ENCODE measurements at regions not wholly inside any gene's neighbourhood (a gene's known extent, or its start where the extent isn't known, plus 50 kb on each side); places are given as distances from the start of the nearest gene placed in this dataset.
"Not testable (repeated sequence)": the region's sequence is repeated elsewhere in the genome, so short reads cannot be mapped to it uniquely, and the experiment has no call there.

DNA sequence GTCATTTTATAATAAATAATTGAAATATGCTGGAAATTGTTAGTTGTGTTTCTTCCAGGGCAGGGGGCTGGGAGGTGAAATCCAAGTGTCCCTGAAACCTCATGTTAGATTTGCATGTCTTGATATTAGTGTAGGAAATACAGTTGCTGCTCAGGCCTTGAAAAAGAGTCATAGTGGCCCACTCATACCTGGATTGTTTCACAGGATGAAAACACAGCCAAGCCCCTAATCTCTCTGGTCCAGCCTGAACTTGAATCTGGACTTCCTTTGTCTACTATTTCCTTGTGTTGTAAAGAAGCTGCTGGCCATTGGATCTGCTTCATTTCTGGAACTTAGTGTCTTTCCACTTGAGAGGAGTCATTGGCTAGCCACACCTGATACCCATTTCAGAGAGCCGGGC lies 108.8 kb upstream of the JARID2 start:
- no peak for DNase-seq

DNA sequence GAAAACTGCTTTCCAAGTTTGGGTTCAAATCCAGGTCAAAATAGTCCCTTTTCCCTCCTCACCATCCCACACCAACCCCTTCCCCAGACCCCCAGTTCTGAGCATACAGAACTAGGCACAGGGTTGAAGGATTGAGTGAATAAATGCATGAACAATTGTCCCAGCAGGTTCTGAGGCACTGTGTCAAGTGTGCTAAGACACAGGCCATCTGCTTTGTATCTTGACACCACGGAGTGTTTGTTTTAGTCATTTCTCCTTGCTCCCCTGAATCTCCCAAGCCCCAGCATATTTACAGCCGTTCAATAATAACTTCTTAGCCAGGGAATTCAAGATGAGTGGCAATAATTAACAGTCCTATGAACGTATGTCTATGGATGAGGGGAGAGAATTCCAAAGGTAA lies 102.8 kb upstream of the JARID2 start:
- no peak for DNase-seq

DNA sequence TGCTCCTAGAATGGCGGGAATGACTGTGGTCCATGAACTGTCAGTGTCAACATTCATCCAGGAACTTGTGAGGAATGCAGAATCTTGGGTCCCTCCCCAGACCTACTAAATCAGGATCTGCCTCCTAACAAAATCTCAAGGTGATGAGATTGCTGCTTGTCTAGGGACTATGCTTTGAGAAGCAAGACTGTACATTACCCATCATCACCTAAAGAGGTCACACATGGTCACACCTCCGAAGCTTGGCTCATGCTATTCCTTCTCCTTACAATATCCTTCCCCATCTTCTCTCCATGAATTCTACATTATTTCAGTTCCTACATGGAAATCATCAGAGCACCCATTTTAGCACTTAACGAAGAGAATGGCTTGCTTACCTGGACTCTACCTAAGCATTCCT lies 102.3 kb upstream of the JARID2 start:
- DNase-seq: no peak

DNA sequence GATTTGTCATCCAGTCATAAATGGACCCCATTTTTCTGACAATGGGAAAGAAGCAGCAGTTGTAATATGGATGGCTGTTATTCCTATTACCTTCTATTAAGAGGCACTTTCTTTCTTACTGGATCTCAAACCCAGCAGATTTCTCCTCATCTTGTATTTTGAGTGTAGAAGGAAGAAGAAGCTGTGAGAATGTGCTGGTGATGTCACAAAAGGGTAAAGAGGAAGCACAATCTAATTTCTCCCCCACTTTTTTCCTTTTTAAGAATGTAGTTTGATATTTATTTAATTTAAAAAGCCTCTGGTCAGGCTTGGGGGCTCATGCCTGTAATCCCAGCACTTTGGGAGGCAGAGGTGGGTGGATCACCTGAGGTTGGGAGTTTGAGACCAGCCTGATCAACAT lies 100.0 kb upstream of the JARID2 start:
- DNase-seq: no peak

DNA sequence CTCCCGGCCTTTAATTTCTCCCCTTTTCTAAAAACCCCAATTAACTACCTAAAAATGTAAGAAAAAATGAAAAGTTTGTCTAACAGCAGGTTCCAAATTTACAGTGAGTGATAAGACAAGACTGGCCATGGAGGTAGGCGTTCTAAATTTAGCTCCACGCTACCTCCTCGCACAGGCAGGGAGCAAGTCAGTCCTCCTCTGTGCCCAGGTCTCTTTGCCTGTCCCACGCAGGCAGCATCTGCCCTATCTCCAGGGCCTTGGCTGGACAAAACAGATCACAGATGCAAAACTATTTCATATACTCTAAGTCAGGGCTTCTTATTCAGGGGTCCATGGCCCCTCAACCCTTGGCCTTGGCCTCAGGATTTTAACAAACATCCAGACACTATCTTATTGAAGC lies 98.0 kb upstream of the JARID2 start:
- DNase-seq: no peak

DNA sequence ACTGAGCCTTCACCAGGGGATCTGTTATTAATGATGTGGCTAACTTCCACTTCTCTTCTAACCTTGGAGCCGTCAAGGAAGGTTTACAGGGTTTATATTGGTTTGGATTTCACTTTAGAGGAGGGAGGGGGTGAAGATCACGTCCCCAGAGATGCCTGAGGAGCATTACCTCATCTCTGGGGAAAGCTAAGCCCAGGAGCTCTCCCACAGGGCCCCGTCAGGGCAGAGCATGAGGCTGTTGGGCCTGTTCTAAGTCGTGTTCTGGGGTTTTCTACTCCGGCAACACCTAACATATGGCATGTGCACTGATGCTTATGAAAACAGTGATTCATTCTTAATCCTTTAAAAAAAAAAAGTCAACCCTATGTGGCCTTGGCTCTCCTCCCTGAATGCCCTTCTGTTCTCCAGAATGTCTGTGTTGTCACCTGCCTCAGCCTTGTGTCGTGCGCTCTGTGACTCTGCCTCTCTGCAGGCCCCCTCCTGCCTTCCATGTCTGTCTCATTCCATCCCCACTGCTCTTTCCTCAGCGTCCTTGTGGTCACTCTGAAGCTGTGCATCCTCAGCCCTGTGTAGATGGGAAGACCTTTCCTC lies 97.4 kb upstream of the JARID2 start:
- DNase-seq: no peak

DNA sequence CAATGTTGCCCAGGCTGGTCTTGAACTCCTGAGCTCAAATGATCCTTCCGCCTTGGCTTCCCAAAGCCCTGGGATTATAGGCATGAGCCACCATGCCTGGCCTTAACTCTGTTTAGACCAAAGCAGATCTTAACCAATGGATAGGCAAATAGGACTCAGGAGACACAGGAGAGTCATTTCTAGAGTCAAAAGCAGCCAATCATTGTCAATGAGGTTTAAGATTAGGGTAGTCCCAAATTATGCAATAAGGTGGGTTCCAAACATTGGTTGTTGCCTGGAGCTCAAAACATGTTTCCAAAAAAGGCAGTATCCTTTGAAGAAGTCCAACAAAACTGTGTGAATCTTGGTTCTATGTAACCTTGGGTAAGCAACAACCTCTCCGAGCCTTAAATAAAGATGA lies 95.7 kb upstream of the JARID2 start:
- DNase-seq: no peak

DNA sequence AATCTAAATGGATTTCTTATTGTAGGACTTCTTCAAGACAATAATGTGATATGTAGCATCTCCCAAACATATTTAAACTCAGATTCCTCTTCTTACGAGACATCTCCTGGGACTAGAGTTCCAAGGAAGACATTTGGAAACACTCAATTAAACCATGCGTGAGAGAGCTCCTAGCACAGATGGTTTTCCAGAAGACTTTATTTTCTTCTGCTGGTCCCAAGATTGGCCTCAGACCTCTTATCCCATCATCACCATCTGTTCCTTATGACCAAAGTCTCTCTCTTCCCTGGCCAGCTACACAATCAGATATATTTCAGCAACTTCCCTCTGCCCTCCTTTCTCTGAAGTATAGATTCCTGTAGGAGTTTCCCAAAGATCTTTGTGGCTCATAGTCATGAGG lies 93.2 kb upstream of the JARID2 start:
- DNase-seq: no peak

DNA sequence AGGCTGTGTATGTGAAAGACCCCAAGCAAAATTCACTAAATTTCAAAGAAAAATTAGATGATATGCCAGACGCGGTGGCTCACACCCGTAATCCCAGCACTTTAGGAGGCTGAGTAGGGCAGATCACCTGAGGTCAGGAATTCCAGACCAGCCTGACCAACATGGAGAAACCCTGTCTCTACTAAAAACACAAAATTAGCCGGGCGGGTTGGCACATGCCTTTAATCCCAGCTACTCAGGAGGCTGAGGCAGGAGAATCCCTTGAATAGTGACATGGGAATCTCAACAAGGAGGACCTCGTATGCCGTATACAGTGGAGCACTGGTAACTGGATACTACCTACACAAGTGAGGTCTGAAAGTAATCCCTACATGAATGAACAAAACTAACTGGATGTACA lies 92.7 kb upstream of the JARID2 start:
- DNase-seq: no peak

DNA sequence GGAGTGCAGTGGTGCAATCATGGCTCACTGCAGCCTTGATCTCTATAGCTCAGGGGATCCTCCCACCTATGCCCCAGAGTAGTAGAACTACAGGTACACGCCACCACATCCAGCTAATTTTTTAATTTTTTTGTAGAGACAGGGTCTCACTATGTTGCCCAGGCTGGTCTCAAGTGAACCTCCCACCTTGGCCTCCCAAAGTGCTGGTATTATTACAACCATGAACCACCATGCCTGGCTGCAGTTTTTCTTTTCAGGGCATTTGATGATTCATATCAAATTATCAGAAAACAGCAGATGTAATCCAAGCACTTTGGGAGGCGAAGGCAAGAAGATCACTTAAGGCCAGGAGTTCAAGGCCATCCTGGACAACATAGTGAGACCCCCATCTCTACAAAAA lies 88.4 kb upstream of the JARID2 start:
- DNase-seq: no peak

DNA sequence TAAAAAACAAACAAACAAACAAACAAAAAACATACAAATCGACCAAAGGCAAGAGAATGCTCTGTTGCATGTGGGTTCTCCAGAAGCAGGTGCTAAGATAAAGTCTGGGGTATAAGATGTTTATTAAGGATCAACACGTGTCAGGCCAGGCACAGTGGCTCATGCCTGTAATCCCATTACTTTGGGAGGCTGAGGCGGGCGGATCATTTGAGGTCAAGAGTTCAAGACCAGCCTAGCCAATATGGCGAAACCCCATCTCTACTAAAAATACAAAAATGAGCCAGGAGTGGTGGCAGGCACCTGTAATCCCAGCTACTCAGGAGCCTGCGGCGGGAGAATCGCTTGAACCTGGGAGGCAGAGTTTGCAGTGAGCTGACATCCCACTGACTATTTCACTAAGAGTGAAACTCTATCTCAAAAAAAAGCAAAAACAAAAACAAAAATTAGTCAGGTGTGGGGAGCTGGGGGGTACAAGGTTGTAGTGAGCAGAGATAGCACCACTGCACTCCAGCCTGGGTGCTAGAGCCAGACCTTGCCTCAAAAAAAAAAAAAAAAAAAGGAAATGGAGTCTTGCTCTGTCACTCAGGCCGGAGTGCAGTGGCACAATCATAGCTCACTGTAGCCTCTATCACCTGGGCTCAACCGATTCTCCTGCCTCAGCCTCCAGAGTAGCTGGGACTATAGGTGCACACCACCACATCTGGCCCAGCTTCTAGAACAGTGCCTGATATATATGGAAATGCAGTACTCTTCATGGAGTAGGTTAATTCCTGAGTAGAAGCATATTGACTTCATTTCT lies 86.8 kb upstream of the JARID2 start:
- DNase-seq: no peak

DNA sequence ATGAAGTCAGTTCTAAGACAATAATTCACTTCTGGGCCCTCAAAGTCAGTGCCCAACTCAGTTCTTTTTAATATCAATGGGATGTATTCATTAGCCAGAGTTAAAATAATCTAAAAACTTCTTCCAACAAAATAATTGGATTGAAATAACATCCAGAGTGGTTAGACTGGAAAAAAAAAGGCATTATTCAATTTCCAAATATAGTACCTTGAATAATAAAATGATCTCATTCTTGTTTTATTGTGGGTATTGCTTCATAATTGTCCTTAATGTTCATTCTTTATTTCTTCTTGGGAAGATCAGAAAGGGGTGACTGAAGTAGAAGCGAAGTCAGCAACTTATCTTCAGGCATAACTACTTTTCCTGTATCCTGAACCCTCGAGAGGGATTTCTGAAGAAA lies 85.1 kb upstream of the JARID2 start:
- DNase-seq: no peak

DNA sequence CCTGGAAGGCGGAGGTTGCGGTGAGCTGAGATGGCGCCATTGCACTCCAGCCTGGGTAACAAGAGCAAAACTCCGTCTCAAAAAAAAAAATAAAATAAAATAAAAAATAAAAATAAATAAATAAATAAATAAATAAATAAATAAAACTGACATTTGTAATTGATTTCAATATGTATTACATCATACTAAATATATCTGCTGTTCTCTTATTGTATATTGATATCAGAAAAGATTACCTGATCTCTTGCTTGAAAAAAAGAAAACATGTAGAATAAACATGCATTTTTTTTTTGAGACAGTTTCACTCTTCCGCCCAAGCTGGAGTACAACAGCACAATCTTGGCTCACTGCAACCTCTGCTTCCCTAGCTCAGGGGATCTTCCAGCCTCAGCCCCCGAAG lies 81.0 kb upstream of the JARID2 start:
- DNase-seq: not testable (repeated sequence)

DNA sequence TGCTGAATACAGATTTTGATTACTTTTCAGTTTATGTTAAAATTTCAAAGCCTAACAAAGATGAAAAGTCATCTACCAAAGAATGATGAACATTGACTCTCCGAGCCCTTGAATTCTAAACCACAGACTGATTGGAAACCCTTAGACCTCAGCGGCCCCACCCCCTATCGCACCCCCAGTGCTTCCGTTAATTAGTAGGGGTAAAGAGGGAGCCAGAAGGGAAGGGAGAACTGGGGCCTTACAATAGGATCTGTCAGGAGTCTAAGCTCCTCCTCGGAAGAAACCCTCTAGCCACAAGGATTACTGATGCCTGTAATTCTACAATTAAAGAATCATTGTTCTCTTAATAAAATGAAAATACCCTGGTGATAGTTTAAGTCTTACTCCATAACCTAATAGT lies 79.7 kb upstream of the JARID2 start:
- DNase-seq: no peak

DNA sequence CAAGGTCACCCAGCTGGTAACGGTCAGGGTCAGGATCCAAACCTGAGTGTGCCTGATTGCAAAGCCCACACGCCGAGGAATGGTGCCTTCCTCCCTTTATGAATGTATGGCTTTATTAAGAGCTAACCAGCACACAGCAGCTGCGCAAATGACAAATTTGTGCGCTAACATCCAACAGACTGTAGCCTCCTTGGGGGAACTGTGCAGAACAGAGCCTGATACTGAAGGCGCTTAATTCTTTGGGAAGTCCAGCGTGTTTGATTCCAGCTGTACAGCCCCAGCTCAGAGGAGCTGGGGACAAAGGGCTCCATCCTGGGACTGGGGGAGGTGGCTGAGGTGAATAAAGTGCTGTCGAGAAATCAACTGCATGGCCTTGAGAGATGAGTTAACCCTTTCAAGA lies 75.7 kb upstream of the JARID2 start:
- DNase-seq: no peak

DNA sequence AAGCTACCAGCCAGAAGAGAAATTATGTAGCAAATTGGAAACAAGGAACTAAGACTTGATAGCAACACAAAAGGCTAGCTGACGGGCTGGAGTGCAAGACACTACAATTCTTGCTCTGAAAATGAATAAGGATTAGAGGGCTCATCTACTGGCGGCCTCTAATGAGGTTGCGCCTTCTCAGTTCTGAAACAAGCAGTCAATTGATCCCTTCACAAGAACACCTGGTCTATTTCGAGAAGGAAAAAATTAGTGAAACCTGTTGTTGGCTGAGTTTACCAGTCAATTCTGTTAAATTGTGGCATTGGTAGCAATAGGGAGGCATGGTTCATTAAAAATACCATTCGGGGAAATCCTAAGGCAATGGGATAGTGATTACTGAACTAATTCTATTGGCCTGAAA lies 74.8 kb upstream of the JARID2 start:
- DNase-seq: no peak

DNA sequence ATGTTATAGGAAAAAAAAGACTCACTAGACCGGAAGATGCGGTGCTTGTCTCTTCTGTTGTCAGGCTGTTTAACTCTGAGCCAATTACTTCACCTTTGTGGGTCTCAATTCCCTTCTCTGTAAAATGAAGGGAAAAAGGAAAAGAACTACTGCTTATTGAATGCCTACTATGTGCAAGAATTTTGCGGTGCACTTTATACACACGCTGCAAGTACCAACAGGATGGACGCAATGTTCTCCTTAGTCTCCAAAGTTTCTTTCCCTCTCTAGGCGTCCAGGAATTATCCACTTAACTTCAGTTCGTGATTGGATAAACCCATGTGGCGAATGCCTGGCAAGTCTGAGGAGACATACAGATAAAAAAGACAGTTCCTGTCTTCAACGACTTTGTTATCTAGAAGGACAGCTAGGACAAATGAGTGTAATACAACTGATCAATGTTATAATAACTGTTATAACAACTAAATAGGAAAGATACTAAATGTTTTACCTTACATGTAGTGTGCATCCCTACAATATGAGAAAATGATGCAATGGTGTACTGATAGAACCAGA lies 69.0 kb upstream of the JARID2 start:
- DNase-seq: no peak

DNA sequence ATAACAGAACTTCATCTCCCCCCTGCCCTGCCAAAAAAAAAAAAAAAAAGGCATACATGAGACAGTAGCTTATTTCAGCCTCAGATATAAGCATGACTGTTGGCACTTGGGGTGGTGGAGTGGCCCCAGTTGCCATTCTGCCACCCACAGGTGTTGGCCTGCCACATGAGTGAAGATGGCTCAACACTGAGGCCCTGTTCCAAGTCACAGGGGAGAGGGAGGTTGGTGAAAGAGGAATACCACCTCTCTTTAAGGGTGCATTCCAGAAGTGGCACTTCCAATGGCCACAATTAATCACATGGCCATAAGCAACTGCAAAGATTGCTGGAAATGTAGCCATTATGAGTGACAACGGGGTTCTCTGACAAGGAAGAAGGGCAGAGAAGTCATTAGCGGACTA lies 61.9 kb upstream of the JARID2 start:
- DNase-seq: no peak

DNA sequence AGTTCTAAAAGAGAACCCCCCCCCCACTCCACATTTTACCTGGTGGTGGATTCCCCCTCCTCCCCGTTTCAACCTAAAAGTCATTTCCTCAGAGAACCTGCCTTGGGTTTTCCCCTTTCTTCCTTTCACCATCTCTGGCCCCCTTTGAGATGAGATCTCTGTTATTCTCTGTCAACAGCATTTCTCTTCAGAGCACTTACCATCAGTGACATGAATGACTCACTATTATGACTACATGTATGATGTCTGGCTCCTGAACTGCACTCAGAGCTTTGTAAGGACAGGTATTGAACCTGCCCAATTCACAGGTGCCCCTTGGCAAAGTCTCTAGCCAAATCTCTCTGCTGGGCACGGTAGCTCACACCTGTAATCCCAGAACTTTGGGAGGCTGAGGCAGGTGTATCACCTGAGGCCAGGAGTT lies 61.4 kb upstream of the JARID2 start:
- no peak for DNase-seq

DNA sequence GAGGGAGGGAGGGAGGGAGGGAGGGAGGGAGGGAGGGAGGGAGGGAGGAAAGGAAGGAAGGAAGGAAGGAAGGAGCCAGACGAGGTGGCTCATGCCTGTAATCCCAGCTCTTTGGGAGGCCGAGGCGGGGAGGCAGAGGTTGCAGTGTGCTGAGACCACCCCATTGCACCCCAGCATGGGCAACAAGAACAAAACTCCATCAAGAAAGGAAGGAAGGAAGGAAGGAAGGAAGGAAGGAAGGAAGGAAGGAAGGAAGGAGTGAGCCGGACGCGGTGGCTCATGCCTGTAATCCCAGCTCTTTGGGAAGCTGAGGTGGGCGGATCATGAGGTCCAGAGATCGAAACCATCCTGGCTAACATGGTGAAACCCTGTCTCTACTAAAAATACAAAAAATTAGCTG lies 60.8 kb upstream of the JARID2 start:
- DNase-seq: not testable (repeated sequence)

DNA sequence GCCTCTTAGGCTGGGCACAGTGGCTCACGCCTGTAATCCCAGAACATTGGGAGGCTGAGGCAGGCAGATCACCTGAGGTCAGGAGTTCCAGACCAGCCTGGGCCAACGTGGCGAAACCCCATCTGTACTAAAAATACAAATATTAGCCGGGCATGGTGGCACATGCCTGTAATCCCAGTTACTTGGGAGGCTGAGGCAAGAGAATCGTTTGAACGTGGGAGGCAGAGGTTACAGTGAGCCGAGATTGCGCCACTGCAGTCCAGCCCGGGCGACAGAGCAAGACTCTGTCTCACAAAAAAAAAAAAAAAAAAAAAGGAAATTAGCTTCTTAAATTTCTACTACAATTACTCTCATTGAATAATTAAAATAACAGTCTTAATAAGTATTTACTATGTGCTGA lies 52.4 kb upstream of the JARID2 start:
- not testable (repeated sequence) for DNase-seq

DNA sequence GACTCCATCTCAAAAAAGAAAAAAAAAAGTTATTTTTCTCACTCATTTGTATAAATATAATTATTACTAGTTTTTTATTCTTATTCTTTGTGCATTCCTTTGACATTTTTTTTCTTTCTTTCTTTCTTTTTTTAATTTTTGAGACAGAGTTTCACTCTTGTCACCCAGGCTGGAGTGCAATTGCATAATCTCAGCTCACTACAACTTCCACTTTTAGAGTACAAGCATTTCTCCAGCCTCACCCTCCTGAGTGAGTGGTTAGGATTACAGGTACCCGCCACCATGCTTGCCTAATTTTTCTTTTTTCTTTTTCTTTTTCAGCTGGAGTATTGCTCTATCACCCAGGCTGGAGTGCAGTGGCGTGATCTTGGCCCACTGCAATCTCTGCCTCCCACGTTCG lies 51.4 kb upstream of the JARID2 start:
- DNase-seq: peak; percentile 29
